Common myeloid progenitor, CD34-positive (primary cell): ENCODE measurements at regions not wholly inside any gene's neighbourhood (a gene's known extent, or its start where the extent isn't known, plus 50 kb on each side); places are given as distances from the start of the nearest gene placed in this dataset.
A peak's percentile ranks its signal among the peaks of the same experiment; 100 is the strongest.
"Not testable (repeated sequence)": the region's sequence is repeated elsewhere in the genome, so short reads cannot be mapped to it uniquely, and the experiment has no call there.

ENCODE experiments used
- CTCF ChIA-PET: fragments of 350-600 bp; sonication (Branson Sonifier 250); formaldehyde crosslinking; loops from one replicate; lab custom pipeline; 2021; ENCODE audit warnings: antibody characterized with exemption; lab: Charles Lee
- POLR2A ChIA-PET: fragments of 350-600 bp; sonication (Branson Sonifier 250); formaldehyde crosslinking; loops from one replicate; lab custom pipeline; 2021; ENCODE audit warnings: antibody characterized with exemption; lab: Charles Lee
- DNase-seq, 3 donors: peaks; one replicate each; pipeline versions ENCODE4 v3.0.0 to v3.0.0-alpha.2; 2013
- H3K27ac ChIP-seq, 2 experiments: 1 replicate in 1 of 2; 2 replicates in 1 of 2; pipeline ENCODE4 v1.7.0; 2013; ENCODE audit warnings: inconsistent platforms in 2 of 2, low read length in 2 of 2, mild to moderate bottlenecking in 2 of 2, low read depth in 1 of 2, moderate library complexity in 1 of 2; ENCODE audit not compliant: severe bottlenecking in 2 of 2, insufficient read depth in 1 of 2, poor library complexity in 1 of 2
- H3K27me3 ChIP-seq, 5 experiments: replicated peaks in 2 of 5; 1 replicate in 3 of 5; 2 replicates in 2 of 5; pipeline versions ENCODE4 v1.6.1 to v1.7.0; 2013; ENCODE audit warnings: low read length in 4 of 5, mild to moderate bottlenecking in 2 of 5, moderate library complexity in 2 of 5, inconsistent platforms in 1 of 5; ENCODE audit not compliant: insufficient read depth in 5 of 5, control insufficient read depth in 4 of 5
- H3K36me3 ChIP-seq, 4 experiments: 1 replicate in 2 of 4; 2 replicates in 2 of 4; pipeline versions ENCODE4 v1.6.1 to v1.7.0; 2013; ENCODE audit warnings: low read length in 3 of 4, control low read depth in 1 of 4, mild to moderate bottlenecking in 1 of 4; ENCODE audit not compliant: control insufficient read depth in 4 of 4, insufficient read depth in 4 of 4
- H3K4me1 ChIP-seq, 4 experiments: 1 replicate in 3 of 4; 2 replicates in 1 of 4; pipeline versions ENCODE4 v1.6.1 to v1.7.1; 2013; ENCODE audit warnings: low read length in 3 of 4, mild to moderate bottlenecking in 3 of 4, control low read depth in 1 of 4, inconsistent platforms in 1 of 4, moderate library complexity in 1 of 4; ENCODE audit not compliant: control insufficient read depth in 4 of 4, insufficient read depth in 4 of 4; ENCODE audit errors: control extremely low read depth in 1 of 4
- H3K4me3 ChIP-seq, 7 experiments: 1 replicate in 4 of 7; 2 replicates in 3 of 7; pipeline versions ENCODE4 v1.5.1 to v1.7.0; 2013; ENCODE audit warnings: mild to moderate bottlenecking in 7 of 7, low read length in 6 of 7, moderate library complexity in 6 of 7, inconsistent platforms in 2 of 7, low read depth in 2 of 7, control low read depth in 1 of 7; ENCODE audit not compliant: insufficient read depth in 4 of 7, control insufficient read depth in 1 of 7; ENCODE audit errors: extremely low read depth in 1 of 7
- H3K9me3 ChIP-seq, 5 experiments: 1 replicate in 4 of 5; 2 replicates in 1 of 5; pipeline versions ENCODE4 v1.6.1 to v1.7.1; 2013; ENCODE audit warnings: low read length in 4 of 5, mild to moderate bottlenecking in 2 of 5, inconsistent platforms in 1 of 5, low read depth in 1 of 5, moderate library complexity in 1 of 5; ENCODE audit not compliant: control insufficient read depth in 4 of 5, insufficient read depth in 2 of 5; ENCODE audit errors: control extremely low read depth in 1 of 5
- WGBS: methylation state at CpG from one replicate; pipeline ENCODE4 v1.1.5; 2013; ENCODE audit not compliant: insufficient coverage; 5-methylcytosine and 5-hydroxymethylcytosine counted together

- CTCF ChIA-PET = no interaction called here
These were observed 303.2 kb downstream of the PREX1 start for GRCh38 chr20:48524582-48524981.

GRCh38 chr20:48523191-48523995, 304.4 kb downstream of the PREX1 start:
- POLR2A ChIA-PET = no interaction called here
- peak; percentile 39 to 61 (median 52) for DNase-seq

More at GRCh38 chr20:48524582-48524981, 303.2 kb downstream of the PREX1 start:
- 96% methylated on average over 4 of the region's 5 CpGs for WGBS
- no peak overlapping the region for H3K4me3 ChIP-seq
- no peaks in the 10 kb centered on the region for H3K27me3 ChIP-seq
- no peaks in the 10 kb centered on the region for H3K9me3 ChIP-seq
- H3K36me3 ChIP-seq = no peaks in the 10 kb centered on the region
- no peak for DNase-seq
- H3K4me1 ChIP-seq = no peaks in the 10 kb centered on the region
- POLR2A ChIA-PET = no interaction called here
- H3K27ac ChIP-seq = no peak overlapping the region

GRCh38 chr20:48521121-48521520, 306.7 kb downstream of the PREX1 start:
- WGBS = 97% methylated on average over 4 of the region's 5 CpGs
- DNase-seq = no peak
- H3K4me1 ChIP-seq = peaks cover 0 to 3% (median 2%) of the 10 kb centered on the region in 4 experiments
- no peaks in the 10 kb centered on the region for H3K36me3 ChIP-seq
- no peaks in the 10 kb centered on the region for H3K9me3 ChIP-seq
- H3K27me3 ChIP-seq = peaks cover 0 to 2% (median 0%) of the 10 kb centered on the region in 5 experiments
- POLR2A ChIA-PET = no interaction called here
- CTCF ChIA-PET = no interaction called here
- H3K27ac ChIP-seq = no peak overlapping the region
- H3K4me3 ChIP-seq = no peak overlapping the region

More at GRCh38 chr20:48523191-48523995, 304.4 kb downstream of the PREX1 start:
- CTCF ChIA-PET = no interaction called here
- Histone ChIP-seq H3K27ac (no peak overlapping the region), H3K4me1 (no peaks in the 10 kb centered on the region), H3K36me3 (no peaks in the 10 kb centered on the region), H3K4me3 (no peak overlapping the region), H3K27me3 (no peaks in the 10 kb centered on the region), H3K9me3 (no peaks in the 10 kb centered on the region)
- WGBS = 76% methylated on average over 5 of the region's 6 CpGs

GRCh38 chr20:48516196-48516595, 311.6 kb downstream of the PREX1 start:
- not testable (repeated sequence) for H3K27me3 ChIP-seq, H3K36me3 ChIP-seq, H3K4me1 ChIP-seq, H3K9me3 ChIP-seq, H3K27ac ChIP-seq, H3K4me3 ChIP-seq
- peak in 2 of 3 donors; percentile 37 to 44 for DNase-seq
- 53% methylated on average over 9 of the region's 11 CpGs for WGBS
- ChIA-PET POLR2A (interaction anchor here (1.2 kb wide), 1 partner anchor 621 kb away, joined by 14 read pairs; no protein-coding TSS in a partner anchor), CTCF (interaction anchor here (1.2 kb wide), 1 partner anchor 621 kb away, joined by 15 read pairs; no protein-coding TSS in a partner anchor)

GRCh38 chr20:48514577-48514976, 313.2 kb downstream of the PREX1 start:
- H3K4me3 ChIP-seq, H3K27me3 ChIP-seq, H3K4me1 ChIP-seq, CTCF ChIA-PET, H3K36me3 ChIP-seq, DNase-seq, H3K27ac ChIP-seq, H3K9me3 ChIP-seq, POLR2A ChIA-PET: not testable (repeated sequence)
- 80% methylated on average over 1 of the region's 12 CpGs for WGBS

- WGBS = 90% methylated on average over 4 of the region's 16 CpGs
- H3K4me1 ChIP-seq, H3K36me3 ChIP-seq, H3K4me3 ChIP-seq, DNase-seq, H3K27ac ChIP-seq, CTCF ChIA-PET, POLR2A ChIA-PET, H3K27me3 ChIP-seq, H3K9me3 ChIP-seq: not testable (repeated sequence)
These were observed 315.3 kb downstream of the PREX1 start for GRCh38 chr20:48512539-48512938.

- POLR2A ChIA-PET, H3K27ac ChIP-seq, CTCF ChIA-PET, H3K9me3 ChIP-seq, H3K4me1 ChIP-seq, H3K36me3 ChIP-seq, H3K4me3 ChIP-seq, DNase-seq, H3K27me3 ChIP-seq: not testable (repeated sequence)
- WGBS = 100% methylated on average over 1 of the region's 12 CpGs
These were observed 322.7 kb downstream of the PREX1 start for GRCh38 chr20:48505066-48505465.
